Esophagus squamous epithelium (tissue), 4 donors: ENCODE measurements at regions not wholly inside any gene's neighbourhood (a gene's known extent, or its start where the extent isn't known, plus 50 kb on each side); places are given as distances from the start of the nearest gene placed in this dataset.

Source experiments
- POLR2A ChIP-seq, 4 donors: fragments of 450-650 bp; IDR thresholded peaks; one replicate each; pipeline ENCODE4 v1.6.1; 2017; ENCODE audit warnings: antibody characterized with exemption in 4 of 4, mild to moderate bottlenecking in 4 of 4, moderate library complexity in 3 of 4
- TF ChIP-seq, protein P1 (sequence below), 6 experiments: fragments of 450-650 bp in 4 of 6; fragments of 200-600 bp in 2 of 6; sonication (generic) in 2 of 6; IDR thresholded peaks; one replicate each; pipeline ENCODE4 v1.5.1; 2016 to 2019; ENCODE audit warnings: antibody characterized with exemption in 6 of 6, mild to moderate bottlenecking in 4 of 6, moderate library complexity in 4 of 6

DNA sequence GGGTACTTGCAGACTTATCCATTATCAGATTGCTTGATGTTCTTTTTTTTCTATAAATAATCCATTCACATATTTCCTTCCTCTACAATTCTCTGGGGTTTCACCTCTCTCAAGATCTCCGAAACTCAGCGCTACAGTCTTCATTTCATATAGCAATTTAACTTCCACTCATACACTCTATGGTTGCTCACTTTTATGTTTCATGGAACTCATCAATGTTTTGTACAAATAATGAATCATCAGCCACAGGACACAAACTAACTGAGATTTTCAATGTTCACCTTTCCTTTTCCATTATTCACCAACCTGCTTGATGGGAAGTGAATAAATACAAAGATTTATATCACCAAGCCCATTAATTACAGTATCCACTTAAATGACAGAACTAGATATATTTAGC is 534.7 kb downstream of the LRFN5 start:
- TF ChIP-seq, protein P1, sequence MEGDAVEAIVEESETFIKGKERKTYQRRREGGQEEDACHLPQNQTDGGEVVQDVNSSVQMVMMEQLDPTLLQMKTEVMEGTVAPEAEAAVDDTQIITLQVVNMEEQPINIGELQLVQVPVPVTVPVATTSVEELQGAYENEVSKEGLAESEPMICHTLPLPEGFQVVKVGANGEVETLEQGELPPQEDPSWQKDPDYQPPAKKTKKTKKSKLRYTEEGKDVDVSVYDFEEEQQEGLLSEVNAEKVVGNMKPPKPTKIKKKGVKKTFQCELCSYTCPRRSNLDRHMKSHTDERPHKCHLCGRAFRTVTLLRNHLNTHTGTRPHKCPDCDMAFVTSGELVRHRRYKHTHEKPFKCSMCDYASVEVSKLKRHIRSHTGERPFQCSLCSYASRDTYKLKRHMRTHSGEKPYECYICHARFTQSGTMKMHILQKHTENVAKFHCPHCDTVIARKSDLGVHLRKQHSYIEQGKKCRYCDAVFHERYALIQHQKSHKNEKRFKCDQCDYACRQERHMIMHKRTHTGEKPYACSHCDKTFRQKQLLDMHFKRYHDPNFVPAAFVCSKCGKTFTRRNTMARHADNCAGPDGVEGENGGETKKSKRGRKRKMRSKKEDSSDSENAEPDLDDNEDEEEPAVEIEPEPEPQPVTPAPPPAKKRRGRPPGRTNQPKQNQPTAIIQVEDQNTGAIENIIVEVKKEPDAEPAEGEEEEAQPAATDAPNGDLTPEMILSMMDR (IDR thresholded peaks at IDR 0.05), result no peak
- TF ChIP-seq POLR2A (IDR thresholded peaks at IDR 0.05), result no peak
